Endodermal cell (in vitro differentiated cells): ENCODE measurements at regions not wholly inside any gene's neighbourhood (a gene's known extent, or its start where the extent isn't known, plus 50 kb on each side); places are given as distances from the start of the nearest gene placed in this dataset.

Experiments
- DNase-seq: peaks from one replicate; pipeline ENCODE4 v3.0.0-alpha.2; 2017
- H3K27ac ChIP-seq: 2 replicates; pipeline ENCODE4 v1.5.1; 2013; ENCODE audit warnings: mild to moderate bottlenecking, low read depth, low read length, moderate library complexity
- H3K27me3 ChIP-seq: 2 replicates; pipeline ENCODE4 v1.6.1; 2013; ENCODE audit warnings: mild to moderate bottlenecking, low read length, moderate library complexity; ENCODE audit not compliant: insufficient read depth, control insufficient read depth, poor library complexity, severe bottlenecking
- H3K36me3 ChIP-seq: 2 replicates; pipeline ENCODE4 v1.7.0; 2013; ENCODE audit warnings: mild to moderate bottlenecking, low read length, moderate library complexity; ENCODE audit not compliant: control insufficient read depth, insufficient read depth
- H3K4me1 ChIP-seq: one replicate; pipeline ENCODE4 v1.7.0; 2013; ENCODE audit warnings: low read length; ENCODE audit not compliant: control insufficient read depth, insufficient read depth
- H3K4me3 ChIP-seq: 2 replicates; pipeline ENCODE4 v1.5.1; 2013; ENCODE audit warnings: mild to moderate bottlenecking, low read length, moderate library complexity
- H3K9ac ChIP-seq: 2 replicates; pipeline ENCODE4 v1.6.1; 2013; ENCODE audit warnings: mild to moderate bottlenecking, low read length, moderate library complexity; ENCODE audit not compliant: poor library complexity, severe bottlenecking; ENCODE audit errors: extremely low read depth
- H3K9me3 ChIP-seq: 2 replicates; pipeline ENCODE4 v1.6.1; 2013; ENCODE audit warnings: mild to moderate bottlenecking, low read length, moderate library complexity; ENCODE audit not compliant: control insufficient read depth
- H3K27ac Mint-ChIP-seq: 2 replicates; pipeline ENCODE4 v1.8.0; 2020; ENCODE audit warnings: mixed read lengths
- H3K27me3 Mint-ChIP-seq: 2 replicates; pipeline ENCODE4 v1.8.0; 2021; ENCODE audit warnings: mild to moderate bottlenecking, mixed read lengths; ENCODE audit not compliant: insufficient read depth
- H3K36me3 Mint-ChIP-seq: 2 replicates; pipeline ENCODE4 v1.8.0; 2020; ENCODE audit warnings: low read depth, mixed read lengths
- H3K4me1 Mint-ChIP-seq: 2 replicates; pipeline ENCODE4 v1.8.0; 2020; ENCODE audit warnings: mixed read lengths
- H3K4me3 Mint-ChIP-seq: 2 replicates; pipeline ENCODE4 v1.8.0; 2020; ENCODE audit warnings: mild to moderate bottlenecking, moderate library complexity, mixed read lengths
- H3K9me3 Mint-ChIP-seq: 2 replicates; pipeline ENCODE4 v1.8.0; 2020; ENCODE audit warnings: mild to moderate bottlenecking, mixed read lengths
- WGBS, 2 experiments: methylation state at CpG; one replicate each; pipeline versions ENCODE4 v1.1.5 to v1.1.7; 2013; ENCODE audit warnings: missing lambda C conversion rate in 2 of 2, mixed read lengths in 1 of 2; ENCODE audit not compliant: insufficient coverage in 1 of 2, insufficient read length in 1 of 2; 5-methylcytosine and 5-hydroxymethylcytosine counted together
- TF ChIP-seq, protein P1 (sequence below): fragments of 200-600 bp; sonication (generic); conservative IDR thresholded peaks from 2 replicates; pipeline ENCODE4 v1.5.0; 2021; ENCODE audit warnings: antibody characterized with exemption, mild to moderate bottlenecking

DNA sequence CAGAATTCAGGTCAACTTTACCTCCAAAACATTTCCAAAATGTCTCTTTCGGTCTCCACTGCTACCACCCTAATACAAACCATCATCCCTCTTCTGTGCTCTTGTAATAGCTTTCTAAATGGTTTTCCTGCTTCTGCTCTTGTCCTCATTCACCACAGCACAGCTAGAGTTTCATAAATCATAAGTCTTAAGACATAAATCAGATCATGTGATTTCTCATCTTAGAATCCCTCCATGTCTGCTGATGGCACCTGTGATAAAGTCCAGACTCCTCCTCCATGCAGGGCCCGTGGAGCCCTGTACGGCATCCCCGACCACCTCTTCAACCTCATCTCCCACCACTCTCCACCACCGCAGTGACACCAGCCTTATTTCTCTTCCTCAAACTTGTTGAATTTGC, 212.3 kb upstream of the MKLN1 start:
- H3K4me1 Mint-ChIP-seq: peaks cover 10% of the 10 kb centered on the region
- no peak overlapping the region for H3K4me3 ChIP-seq
- WGBS, 2 experiments: 68 to 75% methylated on average over 5 of the region's 5 CpGs
- H3K9ac ChIP-seq: no peak overlapping the region
- TF ChIP-seq, protein P1, sequence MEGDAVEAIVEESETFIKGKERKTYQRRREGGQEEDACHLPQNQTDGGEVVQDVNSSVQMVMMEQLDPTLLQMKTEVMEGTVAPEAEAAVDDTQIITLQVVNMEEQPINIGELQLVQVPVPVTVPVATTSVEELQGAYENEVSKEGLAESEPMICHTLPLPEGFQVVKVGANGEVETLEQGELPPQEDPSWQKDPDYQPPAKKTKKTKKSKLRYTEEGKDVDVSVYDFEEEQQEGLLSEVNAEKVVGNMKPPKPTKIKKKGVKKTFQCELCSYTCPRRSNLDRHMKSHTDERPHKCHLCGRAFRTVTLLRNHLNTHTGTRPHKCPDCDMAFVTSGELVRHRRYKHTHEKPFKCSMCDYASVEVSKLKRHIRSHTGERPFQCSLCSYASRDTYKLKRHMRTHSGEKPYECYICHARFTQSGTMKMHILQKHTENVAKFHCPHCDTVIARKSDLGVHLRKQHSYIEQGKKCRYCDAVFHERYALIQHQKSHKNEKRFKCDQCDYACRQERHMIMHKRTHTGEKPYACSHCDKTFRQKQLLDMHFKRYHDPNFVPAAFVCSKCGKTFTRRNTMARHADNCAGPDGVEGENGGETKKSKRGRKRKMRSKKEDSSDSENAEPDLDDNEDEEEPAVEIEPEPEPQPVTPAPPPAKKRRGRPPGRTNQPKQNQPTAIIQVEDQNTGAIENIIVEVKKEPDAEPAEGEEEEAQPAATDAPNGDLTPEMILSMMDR: no peak
- no peak overlapping the region for H3K4me3 Mint-ChIP-seq
- H3K27ac Mint-ChIP-seq: no peak overlapping the region
- H3K27me3 Mint-ChIP-seq: peaks cover 10% of the 10 kb centered on the region
- H3K9me3 Mint-ChIP-seq: peaks cover 24% of the 10 kb centered on the region
- peaks cover 2% of the 10 kb centered on the region for H3K4me1 ChIP-seq
- H3K36me3 Mint-ChIP-seq: peaks cover 1% of the 10 kb centered on the region
- H3K36me3 ChIP-seq: no peaks in the 10 kb centered on the region
- no peaks in the 10 kb centered on the region for H3K27me3 ChIP-seq
- no peak overlapping the region for H3K27ac ChIP-seq
- no peak for DNase-seq
- peaks cover 13% of the 10 kb centered on the region for H3K9me3 ChIP-seq

DNA sequence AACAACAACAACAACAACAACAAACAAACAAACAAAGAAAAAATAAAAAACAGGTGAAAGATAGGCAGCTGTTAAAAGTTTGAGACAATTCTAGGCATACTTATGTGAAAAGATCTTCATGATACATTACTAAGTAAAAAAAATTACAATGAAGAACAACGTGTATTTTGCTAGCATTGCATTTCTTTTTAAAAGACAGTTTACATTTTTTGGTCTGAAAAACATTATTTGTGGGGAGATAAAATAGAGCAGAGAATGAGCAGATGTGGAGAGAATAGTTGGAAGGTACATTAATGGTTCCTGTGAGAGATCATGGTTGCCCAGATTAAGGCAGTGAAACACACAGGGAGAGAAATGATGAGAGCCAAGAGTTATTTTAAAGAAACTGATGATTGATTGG, 210.2 kb upstream of the MKLN1 start:
- H3K27ac ChIP-seq: no peak overlapping the region
- Mint-ChIP-seq H3K4me1 (no peaks in the 10 kb centered on the region), H3K27ac (no peak overlapping the region), H3K27me3 (peaks cover 11% of the 10 kb centered on the region), H3K4me3 (no peak overlapping the region), H3K9me3 (peaks cover 36% of the 10 kb centered on the region), H3K36me3 (peaks cover 5% of the 10 kb centered on the region)
- H3K27me3 ChIP-seq: no peaks in the 10 kb centered on the region
- H3K9ac ChIP-seq: no peak overlapping the region
- peaks cover 13% of the 10 kb centered on the region for H3K9me3 ChIP-seq
- H3K4me3 ChIP-seq: no peak overlapping the region
- TF ChIP-seq, protein P1: no peak
- WGBS, 2 experiments: 90 to 100% methylated on average over 1 of the region's 1 CpG
- H3K36me3 ChIP-seq: no peaks in the 10 kb centered on the region
- DNase-seq: no peak
- H3K4me1 ChIP-seq: no peaks in the 10 kb centered on the region

DNA sequence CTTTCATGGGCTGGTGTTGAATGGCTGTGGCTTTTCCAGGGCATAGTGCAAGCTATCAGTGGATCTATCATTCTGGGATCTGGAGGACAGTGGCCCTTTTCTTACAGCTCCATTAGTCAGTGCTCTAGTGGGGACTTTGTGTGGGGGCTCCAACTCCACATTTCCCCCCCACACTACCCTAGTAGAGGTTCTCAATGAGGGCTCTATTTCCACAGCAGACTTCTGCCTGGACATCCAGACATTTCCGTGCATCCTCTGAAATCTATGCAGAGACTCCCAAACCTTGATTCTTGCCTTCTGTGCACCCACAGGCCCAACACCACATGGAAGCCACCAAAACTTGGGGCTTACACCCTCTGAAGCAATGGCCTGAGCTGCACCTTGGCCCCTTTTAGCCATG, 208.3 kb upstream of the MKLN1 start:
- Histone ChIP-seq H3K9me3 (peaks cover 13% of the 10 kb centered on the region), H3K27me3 (no peaks in the 10 kb centered on the region), H3K9ac (no peak overlapping the region), H3K27ac (no peak overlapping the region), H3K36me3 (no peaks in the 10 kb centered on the region), H3K4me3 (no peak overlapping the region), H3K4me1 (no peaks in the 10 kb centered on the region)
- Mint-ChIP-seq H3K4me1 (no peaks in the 10 kb centered on the region), H3K4me3 (no peak overlapping the region), H3K9me3 (peaks cover 36% of the 10 kb centered on the region), H3K36me3 (peaks cover 5% of the 10 kb centered on the region), H3K27ac (no peak overlapping the region), H3K27me3 (peaks cover 4% of the 10 kb centered on the region)
- WGBS, 2 experiments: 94 to 100% methylated on average over 1 of the region's 1 CpG
- TF ChIP-seq, protein P1: no peak
- no peak for DNase-seq
